HCT116 (cell line): ENCODE measurements at regions not wholly inside any gene's neighbourhood (a gene's known extent, or its start where the extent isn't known, plus 50 kb on each side); places are given as distances from the start of the nearest gene placed in this dataset.

ENCODE experiments used
- ATAC-seq: fragments of 200-7000 bp; cut with Tn5 transposase; 2 replicates; pipeline ENCODE4 v1.9.1; 2020; ENCODE audit warnings: mild to moderate bottlenecking, moderate library complexity
- BruUV-seq: library from RNA; stranded (reverse); fragments of 400-500 nt; replicated peaks from 2 replicates; lab custom pipeline; 2021; lab: Mats Ljungman, UMichigan
- CTCF ChIA-PET: fragments of 300-600 bp; sonication (Branson Sonifier 250); formaldehyde crosslinking; loops from one replicate; lab custom pipeline; 2021; ENCODE audit warnings: antibody characterized with exemption; lab: Charles Lee
- POLR2A ChIA-PET: fragments of 300-600, 350-600 bp; sonication (Branson Sonifier 250); formaldehyde crosslinking; loops from one replicate; lab custom pipeline; 2021; ENCODE audit warnings: antibody characterized with exemption; lab: Charles Lee
- RAD21 ChIA-PET, 2 experiments: fragments of 300-600 bp; sonication (Branson Sonifier 250); formaldehyde crosslinking; loops; one replicate each; lab custom pipeline; 2023; ENCODE audit warnings: low total read pairs in 2 of 2; ENCODE audit not compliant: uncharacterized antibody in 2 of 2, unreplicated experiment in 2 of 2, low non-redundant PET in 1 of 2; lab: Charles Lee
- DNase-seq: peaks from one replicate; pipeline ENCODE4 v3.0.0-alpha.2; 2010; ENCODE audit warnings: low read depth, low spot score
- H2AFZ ChIP-seq: fragments of 200-600 bp; shearing (Covaris generic), sonication (generic); 2 replicates; pipeline ENCODE4 v1.6.1; 2017; ENCODE audit warnings: low read depth, mixed run types, mixed read lengths, antibody characterized with exemption, low read length; ENCODE audit not compliant: poor library complexity, severe bottlenecking
- H3K27ac ChIP-seq: 2 replicates; pipeline ENCODE4 v1.5.1; 2012; ENCODE audit warnings: low read depth, low read length
- H3K27me3 ChIP-seq: fragments of 200-600 bp; sonication (generic); 2 replicates; pipeline ENCODE4 v1.6.1; 2016; ENCODE audit warnings: mixed run types, low read length, mixed read lengths; ENCODE audit not compliant: insufficient read depth
- H3K36me3 ChIP-seq, 2 experiments: fragments of 200-500 bp in 1 of 2; fragments of 200-600 bp in 1 of 2; sonication (Bioruptor generic) in 1 of 2; sonication (generic) in 1 of 2; 2 replicates each; pipeline versions ENCODE4 v1.5.1 to v1.6.1; 2014 to 2016; ENCODE audit warnings: low read length in 2 of 2, inconsistent platforms in 1 of 2, mixed read lengths in 1 of 2, mixed run types in 1 of 2; ENCODE audit not compliant: insufficient read depth in 2 of 2, control insufficient read depth in 1 of 2
- H3K4me1 ChIP-seq, 2 experiments: fragments of 200-600 bp in 1 of 2; sonication (generic) in 1 of 2; 2 replicates each; pipeline versions ENCODE4 v1.5.1 to v1.6.1; 2012 to 2017; ENCODE audit warnings: low read length in 2 of 2, inconsistent platforms in 1 of 2, mild to moderate bottlenecking in 1 of 2, mixed read lengths in 1 of 2, mixed run types in 1 of 2, moderate library complexity in 1 of 2; ENCODE audit not compliant: insufficient read depth in 2 of 2, control insufficient read depth in 1 of 2
- H3K4me2 ChIP-seq: fragments of 200-600 bp; sonication (generic); 2 replicates; pipeline ENCODE4 v1.6.1; 2017; ENCODE audit warnings: mixed run types, low read length, mixed read lengths
- H3K4me3 ChIP-seq, 2 experiments: fragments of 200-600 bp in 1 of 2; sonication (generic) in 1 of 2; replicated peaks in 1 of 2; 2 replicates each; pipeline ENCODE4 v1.5.1; 2011 to 2016; ENCODE audit warnings: low read length in 2 of 2, control low read depth in 1 of 2, low read depth in 1 of 2, mild to moderate bottlenecking in 1 of 2, mixed read lengths in 1 of 2, mixed run types in 1 of 2
- H3K79me2 ChIP-seq: fragments of 200-600 bp; sonication (generic); 2 replicates; pipeline ENCODE4 v1.6.1; 2017; ENCODE audit warnings: mild to moderate bottlenecking, mixed run types, low read length, moderate library complexity, mixed read lengths; ENCODE audit not compliant: insufficient read depth
- H3K9ac ChIP-seq: fragments of 200-600 bp; sonication (generic); 2 replicates; pipeline ENCODE4 v1.6.1; 2016; ENCODE audit warnings: low read length, mixed read lengths
- H3K9me2 ChIP-seq: fragments of 200-600 bp; sonication (generic), shearing (Covaris generic); 2 replicates; pipeline ENCODE4 v1.6.1; 2017; ENCODE audit warnings: mixed run types, mild to moderate bottlenecking, moderate library complexity; ENCODE audit not compliant: insufficient read depth
- H3K9me3 ChIP-seq, 2 experiments: fragments of 200-500 bp in 1 of 2; fragments of 200-600 bp in 1 of 2; sonication (Bioruptor generic) in 1 of 2; sonication (generic) in 1 of 2; 2 replicates each; pipeline ENCODE4 v1.6.1; 2014 to 2017; ENCODE audit warnings: low read length in 2 of 2, mixed read lengths in 2 of 2, inconsistent platforms in 1 of 2, low read depth in 1 of 2, mild to moderate bottlenecking in 1 of 2, mixed run types in 1 of 2, moderate library complexity in 1 of 2; ENCODE audit not compliant: control insufficient read depth in 1 of 2, insufficient read depth in 1 of 2
- H4K20me1 ChIP-seq: fragments of 200-600 bp; sonication (generic), shearing (Covaris generic); 2 replicates; pipeline ENCODE4 v1.6.1; 2017; ENCODE audit warnings: mixed run types, mild to moderate bottlenecking, moderate library complexity; ENCODE audit not compliant: insufficient read depth
- ELF1 ChIP-seq: IDR thresholded peaks from 2 replicates; pipeline ENCODE4 v1.6.1; 2012; ENCODE audit warnings: low read depth, borderline replicate concordance
- EZH2phosphoT487 ChIP-seq: fragments of 200-600 bp; IDR thresholded peaks from 2 replicates; pipeline ENCODE4 v1.6.1; 2018; ENCODE audit warnings: antibody characterized with exemption, borderline replicate concordance
- JUND ChIP-seq: IDR thresholded peaks from 2 replicates; pipeline ENCODE4 v1.6.1; 2012
- RAD21 ChIP-seq: IDR thresholded peaks from 2 replicates; pipeline ENCODE4 v1.6.1; 2012; ENCODE audit warnings: low read depth, mild to moderate bottlenecking
- REST ChIP-seq: IDR thresholded peaks from 2 replicates; pipeline ENCODE4 v1.6.1; 2012; ENCODE audit warnings: low read depth
- ZNF274 ChIP-seq: fragments of 200-500 bp; sonication (Bioruptor generic); IDR thresholded peaks from 2 replicates; pipeline ENCODE4 v1.6.1; 2014; ENCODE audit warnings: mild to moderate bottlenecking, low read depth, low read length, inconsistent platforms
- intact Hi-C: fragments of 100-400 bp; cut with micrococcal nuclease; formaldehyde crosslinking; loops from 2 replicates; pipeline ENCODE4 v1.10.0; 2022

- TF ChIP-seq EZH2phosphoT487 (no peak), ELF1 (no peak), REST (no peak), RAD21 (no peak), JUND (no peak)
Measured at GRCh38 chr5:167554564-167555290, 736.7 kb upstream of the WWC1 start (continued).

GRCh38 chr5:167555565-167556166, 735.8 kb upstream of the WWC1 start:
- Histone ChIP-seq H3K9me3 (no peaks in the 10 kb centered on the region), H3K79me2 (no peaks in the 10 kb centered on the region), H3K4me3 (no peak overlapping the region), H3K27me3 (no peaks in the 10 kb centered on the region), H3K9ac (no peak overlapping the region), H2AFZ (no peak overlapping the region), H3K4me1 (no peaks in the 10 kb centered on the region), H3K36me3 (no peaks in the 10 kb centered on the region), H3K4me2 (no peak overlapping the region), H3K27ac (no peak overlapping the region), H4K20me1 (no peaks in the 10 kb centered on the region), H3K9me2 (no peaks in the 10 kb centered on the region)
- ATAC-seq (no peak), DNase-seq (no peak)
- CTCF ChIA-PET = no interaction called here
- TF ChIP-seq ZNF274 = no peak
- RAD21 ChIA-PET = no interaction called here
- POLR2A ChIA-PET = no interaction called here
- intact Hi-C loops = no loop called here
- BruUV-seq = no TSS peak
